ENCODE measurements at regions not wholly inside any gene's neighbourhood (a gene's known extent, or its start where the extent isn't known, plus 50 kb on each side); places are given as distances from the start of the nearest gene placed in this dataset.

DNA sequence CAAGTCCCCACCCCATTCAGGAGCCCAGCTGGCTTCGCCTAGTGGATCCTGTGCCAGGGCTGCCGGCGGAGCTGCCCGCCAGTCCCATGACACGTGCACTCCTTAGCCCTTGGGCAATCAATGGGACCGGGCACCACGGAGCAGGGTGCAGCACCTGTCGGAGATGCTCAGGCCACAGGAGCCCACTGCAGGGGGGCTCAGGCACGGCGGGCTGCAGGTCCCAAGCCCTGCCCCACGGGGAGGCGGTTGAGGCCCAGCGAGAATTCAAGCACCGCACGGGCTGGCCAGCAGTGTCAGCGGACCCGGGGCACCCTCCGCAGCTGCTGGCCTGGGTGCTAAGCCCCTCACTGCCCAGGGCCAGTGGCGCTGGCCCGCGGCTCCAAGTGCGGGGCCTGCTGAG, 969.7 kb upstream of the CDH10 start:
- POLR2A ChIA-PET (ENCODE audit: partially characterized antibody), result no interaction called here
- H3K9me3 ChIP-seq (ENCODE audit: insufficient read depth in 2 of 2, low read depth in 1 of 2, low read length in 1 of 2), result peaks cover 2 to 10% of the 10 kb centered on the region in 2 experiments; a peak in 1 of 4 replicates
- no peak overlapping the region for H3K4me2 ChIP-seq (ENCODE audit: insufficient read depth in 1 of 2, low read depth in 2 of 2, low read length in 2 of 2)
- no peaks in the 10 kb centered on the region for H3K79me1 ChIP-seq (ENCODE audit: low read depth, low read length)
- no peak overlapping the region for H4K91ac ChIP-seq (replicated peaks; ENCODE audit: insufficient read length, low read length)
- DNase-seq (ENCODE audit: low read depth in 1 of 2, low spot score in 2 of 2) (no peak), FAIRE-seq (no peak)
- H3K14ac ChIP-seq (ENCODE audit: insufficient read length), result no peak overlapping the region
- no peaks in the 10 kb centered on the region for H3K36me3 ChIP-seq (ENCODE audit: control insufficient read depth in 2 of 4, insufficient read depth in 4 of 4, low read length in 3 of 4)
- H4K8ac ChIP-seq (ENCODE audit: extremely low read depth, insufficient read depth, low read length), result no peak overlapping the region; the same call in 1 of the 2 replicates
- no peak overlapping the region for H3K4ac ChIP-seq (replicated peaks; ENCODE audit: insufficient read length, low read depth, low read length)
- no peak overlapping the region for H2AK5ac ChIP-seq (ENCODE audit: low read depth, low read length)
- no peak overlapping the region for H2BK12ac ChIP-seq (ENCODE audit: low read depth, low read length)
- H3K79me2 ChIP-seq (ENCODE audit: control insufficient read depth in 1 of 2, insufficient read depth in 2 of 2, low read length in 2 of 2), result no peaks in the 10 kb centered on the region
- H2BK15ac ChIP-seq (ENCODE audit: low read length), result no peak overlapping the region
- H3K27ac ChIP-seq (ENCODE audit: low read depth, low read length), result no peak overlapping the region
- no peaks in the 10 kb centered on the region for H3K23me2 ChIP-seq (ENCODE audit: low read depth, low read length)
- no peak overlapping the region for H2BK120ac ChIP-seq (replicated peaks; ENCODE audit: low read depth, low read length)
- H2BK5ac ChIP-seq (ENCODE audit: low read depth, low read length), result no peak overlapping the region
- no peaks in the 10 kb centered on the region for H3K4me1 ChIP-seq (replicated peaks in 1 of 4; ENCODE audit: control insufficient read depth in 3 of 4, insufficient read depth in 4 of 4, low read length in 3 of 4)
- CTCF ChIA-PET (ENCODE audit: partially characterized antibody), result no interaction called here
- no peaks in the 10 kb centered on the region for H3K27me3 ChIP-seq (replicated peaks in 1 of 4; ENCODE audit: control insufficient read depth in 3 of 4, extremely low read depth in 1 of 4, insufficient read depth in 3 of 4, low read length in 3 of 4)
- no peak overlapping the region for H3K9ac ChIP-seq (replicated peaks in 1 of 4; ENCODE audit: extremely low read depth in 1 of 4, low read depth in 3 of 4, low read length in 3 of 4)
- H3K56ac ChIP-seq (replicated peaks; ENCODE audit: insufficient read length, low read depth, low read length), result no peak overlapping the region
- 91% methylated on average over 21 of the region's 22 CpGs; no CpG with 5 or more reads in 1 of the 2 experiments for whole genome bisulfite sequencing, 2 experiments (ENCODE audit: extremely low coverage in 1 of 2, insufficient coverage in 1 of 2, insufficient read length in 1 of 2, insufficient replicate concordance in 2 of 2, low coverage in 1 of 2, low lambda C conversion rate in 2 of 2, missing lambda C conversion rate in 1 of 2)
- H3K4me3 ChIP-seq (ENCODE audit: extremely low read depth in 1 of 4, insufficient read depth in 2 of 4, low read depth in 3 of 4, low read length in 4 of 4), result no peak overlapping the region
- H3K23ac ChIP-seq (ENCODE audit: insufficient read length), result no peak overlapping the region
- no peaks in the 10 kb centered on the region for H4K20me1 ChIP-seq (replicated peaks in 1 of 2; ENCODE audit: control insufficient read depth in 1 of 2, insufficient read depth in 2 of 2, low read length in 2 of 2)
- H2BK20ac ChIP-seq (ENCODE audit: low read length), result no peak overlapping the region
- no peak overlapping the region for H4K5ac ChIP-seq (ENCODE audit: insufficient read length, low read depth, low read length)
- no peak overlapping the region for H3K18ac ChIP-seq (ENCODE audit: extremely low read depth, low read length)
- TF ChIP-seq NANOG (IDR thresholded peaks at IDR 0.05; ENCODE audit: insufficient read depth, low read depth, low read length, poor library complexity, severe bottlenecking) (no peak), EP300 (IDR thresholded peaks at IDR 0.05; ENCODE audit: borderline replicate concordance in 1 of 2, low read depth in 2 of 2, low read length in 2 of 2) (no peak), BCL11A (IDR thresholded peaks at IDR 0.05; ENCODE audit: low read depth in 2 of 2, low read length in 2 of 2) (no peak), GABPA (IDR thresholded peaks at IDR 0.05; ENCODE audit: borderline replicate concordance, insufficient read depth, low read length) (no peak), HDAC2 (IDR thresholded peaks at IDR 0.05; ENCODE audit: borderline replicate concordance in 1 of 2, low read depth in 2 of 2, low read length in 2 of 2) (no peak), KDM1A (IDR thresholded peaks at IDR 0.05; ENCODE audit: borderline replicate concordance, low read length) (no peak), POLR2AphosphoS5 (IDR thresholded peaks at IDR 0.05; ENCODE audit: low read depth, low read length) (no peak), HDAC6 (IDR thresholded peaks at IDR 0.05; ENCODE audit: low read depth, low read length) (no peak), JUND (IDR thresholded peaks at IDR 0.05; ENCODE audit: low read length) (no peak), TEAD4 (IDR thresholded peaks at IDR 0.05; ENCODE audit: low read depth, low read length) (no peak), PHF8 (conservative IDR thresholded peaks at IDR 0.05; ENCODE audit: low read depth, low read length) (no peak), EGR1 (IDR thresholded peaks at IDR 0.05; ENCODE audit: borderline replicate concordance, low read depth, low read length) (no peak), KDM4A (IDR thresholded peaks at IDR 0.05; ENCODE audit: low read depth, low read length, severe bottlenecking) (no peak), POU5F1 (IDR thresholded peaks at IDR 0.05; ENCODE audit: low read depth, low read length) (no peak)
- H2AFZ ChIP-seq (ENCODE audit: low read length), result no peak overlapping the region

All from H1 (cell line).